WTC11 (cell line): ENCODE measurements at regions not wholly inside any gene's neighbourhood (a gene's known extent, or its start where the extent isn't known, plus 50 kb on each side); places are given as distances from the start of the nearest gene placed in this dataset.

Experiments
- ATAC-seq: fragments of 200-7000 bp; cut with Tn5 transposase; 2 replicates; pipeline ENCODE4 v1.10.0; 2021; ENCODE audit warnings: mild to moderate bottlenecking, moderate library complexity
- CTCF ChIA-PET: fragments of 300-600 bp; sonication (Branson Sonifier 250); formaldehyde crosslinking; loops from one replicate; lab custom pipeline; 2021; ENCODE audit warnings: antibody characterized with exemption; lab: Charles Lee
- POLR2A ChIA-PET: fragments of 350-600 bp; sonication (Branson Sonifier 250); formaldehyde crosslinking; loops from one replicate; lab custom pipeline; 2021; ENCODE audit warnings: antibody characterized with exemption; lab: Charles Lee
- DNase-seq: peaks from one replicate; pipeline ENCODE4 v3.0.0; 2021; ENCODE audit warnings: low spot score
- H3K27ac Mint-ChIP-seq: 2 replicates; pipeline ENCODE4 v1.8.0; 2021; ENCODE audit warnings: mixed read lengths
- H3K27me3 Mint-ChIP-seq: 2 replicates; pipeline ENCODE4 v1.8.0; 2021; ENCODE audit warnings: low read depth, mild to moderate bottlenecking, moderate library complexity, mixed read lengths
- H3K36me3 Mint-ChIP-seq: 2 replicates; pipeline ENCODE4 v1.8.0; 2021; ENCODE audit warnings: mixed read lengths
- H3K4me1 Mint-ChIP-seq: 2 replicates; pipeline ENCODE4 v1.8.0; 2022; ENCODE audit warnings: mixed read lengths
- H3K4me3 Mint-ChIP-seq: 2 replicates; pipeline ENCODE4 v1.8.0; 2021; ENCODE audit warnings: mild to moderate bottlenecking, moderate library complexity, mixed read lengths
- H3K9me3 Mint-ChIP-seq: 2 replicates; pipeline ENCODE4 v1.8.0; 2021; ENCODE audit warnings: mixed read lengths
- ATF2 ChIP-seq: sonication (generic); formaldehyde crosslinking; IDR thresholded peaks from 2 replicates; pipeline ENCODE4 v1.8.1; 2022; ENCODE audit warnings: low read depth, missing genetic modification reagents, borderline replicate concordance
- ATF6 ChIP-seq: sonication (generic); formaldehyde crosslinking; IDR thresholded peaks from 2 replicates; pipeline ENCODE4 v1.8.1; 2023; ENCODE audit warnings: mild to moderate bottlenecking, missing genetic modification reagents
- CBFB ChIP-seq: sonication (generic); formaldehyde crosslinking; IDR thresholded peaks from 2 replicates; pipeline ENCODE4 v1.8.1; 2022; ENCODE audit warnings: mild to moderate bottlenecking, low read depth, missing genetic modification reagents
- E2F4 ChIP-seq: sonication (generic); formaldehyde crosslinking; IDR thresholded peaks from 2 replicates; pipeline ENCODE4 v1.8.1; 2022; ENCODE audit warnings: low read depth, mild to moderate bottlenecking, moderate library complexity, missing genetic modification reagents, borderline replicate concordance
- ESRRA ChIP-seq: sonication (generic); formaldehyde crosslinking; IDR thresholded peaks from 2 replicates; pipeline ENCODE4 v1.8.1; 2022; ENCODE audit warnings: mild to moderate bottlenecking, missing genetic modification reagents, borderline replicate concordance
- FOXJ3 ChIP-seq: sonication (generic); formaldehyde crosslinking; IDR thresholded peaks from 2 replicates; pipeline ENCODE4 v1.9.0; 2021; ENCODE audit warnings: missing genetic modification reagents, mild to moderate bottlenecking, borderline replicate concordance
- GRHL2 ChIP-seq: fragments of 250-450 bp; sonication (Bioruptor Pico); IDR thresholded peaks from 2 replicates; pipeline ENCODE4 v1.8.0; 2022; ENCODE audit warnings: mild to moderate bottlenecking, moderate library complexity; ENCODE audit not compliant: insufficient replicate concordance, severe bottlenecking
- GTF2I ChIP-seq: fragments of 250-450 bp; sonication (Bioruptor Pico); conservative IDR thresholded peaks from 2 replicates; pipeline ENCODE4 v1.4.0; 2021; ENCODE audit warnings: mild to moderate bottlenecking
- JUN ChIP-seq: sonication (generic); formaldehyde crosslinking; IDR thresholded peaks from 2 replicates; pipeline ENCODE4 v1.8.0; 2023; ENCODE audit warnings: mild to moderate bottlenecking, missing genetic modification reagents
- MYBL2 ChIP-seq: sonication (generic); formaldehyde crosslinking; IDR thresholded peaks from 2 replicates; pipeline ENCODE4 v1.8.1; 2023; ENCODE audit warnings: mild to moderate bottlenecking, moderate library complexity, missing genetic modification reagents
- NFATC4 ChIP-seq: fragments of 250-450 bp; sonication (Bioruptor Pico); IDR thresholded peaks from 2 replicates; pipeline ENCODE4 v1.9.0; 2021; ENCODE audit warnings: mild to moderate bottlenecking
- OVOL2 ChIP-seq: fragments of 250-450 bp; sonication (Bioruptor Pico); IDR thresholded peaks from 2 replicates; pipeline ENCODE4 v1.9.0; 2021; ENCODE audit warnings: mild to moderate bottlenecking, borderline replicate concordance
- TCF7 ChIP-seq: sonication (generic); formaldehyde crosslinking; IDR thresholded peaks from 2 replicates; pipeline ENCODE4 v1.8.0; 2022; ENCODE audit warnings: mild to moderate bottlenecking, low read depth, missing genetic modification reagents, moderate library complexity
- TEAD4 ChIP-seq: sonication (generic); formaldehyde crosslinking; IDR thresholded peaks from 2 replicates; pipeline ENCODE4 v1.8.0; 2022; ENCODE audit warnings: mild to moderate bottlenecking, missing genetic modification reagents
- USF1 ChIP-seq: sonication (generic); formaldehyde crosslinking; IDR thresholded peaks from 2 replicates; pipeline ENCODE4 v1.8.0; 2022; ENCODE audit warnings: mild to moderate bottlenecking, missing genetic modification reagents
- ZBTB43 ChIP-seq: sonication (generic); formaldehyde crosslinking; IDR thresholded peaks from 2 replicates; pipeline ENCODE4 v1.8.1; 2023; ENCODE audit warnings: mild to moderate bottlenecking, missing genetic modification reagents
- ZNF512 ChIP-seq: sonication (generic); formaldehyde crosslinking; IDR thresholded peaks from 2 replicates; pipeline ENCODE4 v1.8.1; 2022; ENCODE audit warnings: missing genetic modification reagents, borderline replicate concordance
- ZSCAN18 ChIP-seq: fragments of 250-450 bp; sonication (Bioruptor Pico); IDR thresholded peaks from 2 replicates; pipeline ENCODE4 v2.1.2; 2022; ENCODE audit warnings: mild to moderate bottlenecking, moderate library complexity

- peaks cover 35% of the 10 kb centered on the region for H3K9me3 Mint-ChIP-seq
- peaks cover 27% of the 10 kb centered on the region for H3K36me3 Mint-ChIP-seq
- H3K27me3 Mint-ChIP-seq, result no peaks in the 10 kb centered on the region
- ChIA-PET POLR2A (no interaction called here), CTCF (no interaction called here)
- TF ChIP-seq OVOL2 (CRISPR knock-in tag) (no peak), JUN (CRISPR knock-in tag) (no peak), NFATC4 (CRISPR knock-in tag) (no peak), ESRRA (CRISPR knock-in tag) (no peak), ATF2 (no peak), E2F4 (CRISPR knock-in tag) (no peak), USF1 (CRISPR knock-in tag) (no peak), ZNF512 (CRISPR knock-in tag) (no peak), ZBTB43 (CRISPR knock-in tag) (no peak), ATF6 (CRISPR knock-in tag) (no peak), ZSCAN18 (no peak), FOXJ3 (CRISPR knock-in tag) (no peak), GTF2I (CRISPR knock-in tag) (no peak), CBFB (no peak), MYBL2 (CRISPR knock-in tag) (no peak), TCF7 (CRISPR knock-in tag) (no peak), TEAD4 (CRISPR knock-in tag) (no peak), GRHL2 (CRISPR knock-in tag) (no peak)
- no peak for ATAC-seq
- H3K4me1 Mint-ChIP-seq, result no peaks in the 10 kb centered on the region
- no peak overlapping the region for H3K27ac Mint-ChIP-seq
- no peak for DNase-seq
- no peak overlapping the region for H3K4me3 Mint-ChIP-seq
These were observed 69.8 kb upstream of the AGR3 start for GRCh38 chr7:16951483-16952080.
